ENCODE measurements at regions not wholly inside any gene's neighbourhood (a gene's known extent, or its start where the extent isn't known, plus 50 kb on each side); places are given as distances from the start of the nearest gene placed in this dataset.

- H3K4me3 ChIP-seq (ENCODE audit: low read depth, low read length) = no peak overlapping the region
- no peak for TF ChIP-seq CTCF (IDR thresholded peaks at IDR 0.05; ENCODE audit: insufficient read depth, low read depth, low read length)
- DNase-seq (ENCODE audit: low read depth) = no peak
These were observed 247.0 kb upstream of the CCDC54 start for GRCh38 chr3:107130089-107130700.

GRCh38 chr3:107132674-107133073 is 244.6 kb upstream of the CCDC54 start:
- no peak for DNase-seq (ENCODE audit: low read depth)
- H3K4me3 ChIP-seq (ENCODE audit: low read depth, low read length) = no peak overlapping the region
- no peak for TF ChIP-seq CTCF (IDR thresholded peaks at IDR 0.05; ENCODE audit: insufficient read depth, low read depth, low read length)

- no peak for TF ChIP-seq CTCF (IDR thresholded peaks at IDR 0.05; ENCODE audit: insufficient read depth, low read depth, low read length)
- no peak overlapping the region for H3K4me3 ChIP-seq (ENCODE audit: low read depth, low read length)
- no peak for DNase-seq (ENCODE audit: low read depth)
These were observed 243.3 kb upstream of the CCDC54 start for GRCh38 chr3:107133891-107134290.

- no peak for DNase-seq (ENCODE audit: low read depth)
- no peak for TF ChIP-seq CTCF (IDR thresholded peaks at IDR 0.05; ENCODE audit: insufficient read depth, low read depth, low read length)
- H3K4me3 ChIP-seq (ENCODE audit: low read depth, low read length) = no peak overlapping the region
These were observed 235.1 kb upstream of the CCDC54 start for GRCh38 chr3:107142171-107142570.

GRCh38 chr3:107142786-107143575 is 234.3 kb upstream of the CCDC54 start:
- no peak overlapping the region for H3K4me3 ChIP-seq (ENCODE audit: low read depth, low read length)
- DNase-seq (ENCODE audit: low read depth) = no peak
- TF ChIP-seq CTCF (IDR thresholded peaks at IDR 0.05; ENCODE audit: insufficient read depth, low read depth, low read length) = no peak

- H3K4me3 ChIP-seq (ENCODE audit: low read depth, low read length) = no peak overlapping the region
- DNase-seq (ENCODE audit: low read depth) = no peak
- no peak for TF ChIP-seq CTCF (IDR thresholded peaks at IDR 0.05; ENCODE audit: insufficient read depth, low read depth, low read length)
These were observed 226.6 kb upstream of the CCDC54 start for GRCh38 chr3:107150675-107151074.
